SK-N-MC (cell line): ENCODE measurements at regions not wholly inside any gene's neighbourhood (a gene's known extent, or its start where the extent isn't known, plus 50 kb on each side); places are given as distances from the start of the nearest gene placed in this dataset.
"Not testable (repeated sequence)": the region's sequence is repeated elsewhere in the genome, so short reads cannot be mapped to it uniquely, and the experiment has no call there.

Source experiments
- DNase-seq: peaks from one replicate; pipeline ENCODE4 v3.0.0-alpha.2; 2011; ENCODE audit warnings: low read depth, low spot score
- H3K27ac ChIP-seq: fragments of 200-600 bp; sonication (generic); 2 replicates; pipeline ENCODE4 v1.5.1; 2016; ENCODE audit warnings: mixed run types
- H3K36me3 ChIP-seq: fragments of 200-600 bp; sonication (generic); 2 replicates; pipeline ENCODE4 v1.6.1; 2017; ENCODE audit warnings: antibody characterized with exemption, low read length, mixed read lengths; ENCODE audit not compliant: insufficient read depth
- H3K4me3 ChIP-seq: fragments of 200-600 bp; sonication (generic); 2 replicates; pipeline ENCODE4 v1.5.1; 2016
- H3K9ac ChIP-seq: fragments of 200-600 bp; sonication (generic); 2 replicates; pipeline ENCODE4 v1.8.0; 2017; ENCODE audit warnings: mixed run types, mixed read lengths; ENCODE audit not compliant: insufficient read length
- H3K9me3 ChIP-seq: fragments of 200-600 bp; sonication (generic); 2 replicates; pipeline ENCODE4 v1.6.1; 2017; ENCODE audit warnings: low read depth, mild to moderate bottlenecking, antibody characterized with exemption, low read length, moderate library complexity, mixed read lengths
- EZH2 ChIP-seq: fragments of 200-600 bp; sonication (generic); IDR thresholded peaks from one replicate; pipeline ENCODE4 v1.6.1; 2017; ENCODE audit warnings: antibody characterized with exemption
- FOXP2 ChIP-seq: optimal IDR thresholded peaks from 2 replicates; pipeline ENCODE3; 2011; ENCODE audit warnings: mild to moderate bottlenecking, moderate library complexity; ENCODE audit not compliant: insufficient read depth; ENCODE audit errors: extremely low read length, control extremely low read depth
- POLR2AphosphoS5 ChIP-seq: IDR thresholded peaks from 2 replicates; pipeline ENCODE4 v1.6.1; 2012; ENCODE audit warnings: mild to moderate bottlenecking, low read depth, low read length, borderline replicate concordance

DNA sequence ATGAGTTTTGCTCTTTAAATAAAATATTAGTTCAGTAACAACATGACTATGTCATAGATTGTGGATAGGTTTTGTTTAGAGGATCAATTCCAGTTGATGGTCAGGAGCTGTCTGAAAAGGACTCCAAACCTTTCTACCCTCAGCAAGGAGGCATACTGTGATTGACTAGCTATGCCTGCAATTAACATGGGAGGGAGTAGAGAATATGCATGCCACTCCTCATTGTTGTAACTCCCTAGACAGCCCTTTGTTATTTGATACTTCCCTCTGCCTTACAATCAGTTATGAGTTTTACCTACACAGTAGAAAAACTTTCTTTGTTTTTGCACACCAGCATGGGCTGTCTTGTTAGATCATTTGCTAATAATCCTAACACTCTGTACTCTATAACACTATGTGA lies 1418.5 kb downstream of the KHDRBS2 start:
- TF ChIP-seq EZH2: no peak
- TF ChIP-seq FOXP2: no peak
- TF ChIP-seq POLR2AphosphoS5: no peak
- no peak overlapping the region for H3K9ac ChIP-seq
- DNase-seq: no peak

DNA sequence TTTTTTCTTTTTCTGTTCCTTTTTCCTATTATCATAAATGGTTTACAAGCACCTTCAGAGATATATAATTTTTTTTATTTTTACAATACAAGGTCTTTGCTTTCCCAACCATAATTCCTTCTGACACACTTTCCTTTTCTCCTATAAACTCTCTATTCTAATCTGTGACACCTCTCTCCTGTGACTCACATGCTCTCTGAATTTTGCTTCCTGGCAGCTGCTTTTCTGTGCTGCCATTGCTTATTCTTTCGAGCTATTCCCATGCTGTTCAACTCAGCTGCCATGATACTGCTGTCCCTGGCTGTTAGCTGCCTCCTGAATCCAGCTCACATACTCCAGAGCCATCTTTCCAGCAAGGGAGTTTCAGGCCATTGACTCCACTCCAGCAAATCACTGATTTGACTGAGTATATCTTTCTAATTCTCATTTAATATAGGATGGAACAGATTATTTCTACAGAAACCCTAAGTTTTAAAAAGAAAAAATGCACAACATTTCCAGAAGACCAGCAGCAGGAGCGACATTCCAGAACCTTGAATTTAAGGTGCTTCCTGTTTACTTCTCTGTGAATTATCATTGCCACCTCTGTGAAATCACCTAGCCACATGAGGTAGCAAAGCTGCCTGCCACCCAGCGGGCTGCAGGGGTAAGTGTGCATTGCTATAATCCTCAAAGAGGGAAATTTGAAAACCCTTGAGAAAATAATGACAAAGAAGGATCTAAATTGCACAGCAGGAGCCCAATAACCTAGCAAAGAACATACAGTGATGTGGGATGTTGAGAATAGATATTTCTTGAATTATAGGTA lies 1442.6 kb downstream of the KHDRBS2 start:
- not testable (repeated sequence) for H3K4me3 ChIP-seq, DNase-seq, H3K27ac ChIP-seq, H3K9me3 ChIP-seq, H3K9ac ChIP-seq, H3K36me3 ChIP-seq

More for the DNA sequence above, 1418.5 kb downstream of the KHDRBS2 start:
- Histone ChIP-seq H3K4me3 (no peak overlapping the region), H3K9me3 (no peaks in the 10 kb centered on the region), H3K36me3 (no peaks in the 10 kb centered on the region), H3K27ac (no peak overlapping the region)

DNA sequence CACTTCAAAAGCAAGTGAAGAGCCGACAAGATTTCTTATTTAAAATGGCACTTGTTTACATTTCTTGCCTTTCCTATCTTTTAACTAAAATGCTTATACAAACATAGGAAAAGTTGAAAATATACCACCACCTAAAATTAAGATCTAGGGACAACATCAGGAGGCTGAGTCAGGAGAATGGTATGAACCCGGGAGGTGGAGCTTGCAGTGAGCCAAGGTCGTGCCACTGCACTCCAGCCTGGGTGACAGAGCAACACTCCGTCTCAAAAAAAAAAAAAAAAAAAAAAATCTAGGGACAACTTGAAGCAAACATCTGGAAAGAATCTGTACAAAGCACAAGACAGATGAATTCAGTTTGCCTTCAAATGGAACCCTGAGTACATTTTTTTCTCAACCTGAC lies 1455.3 kb downstream of the KHDRBS2 start:
- not testable (repeated sequence) for H3K9me3 ChIP-seq, H3K36me3 ChIP-seq, H3K4me3 ChIP-seq, H3K9ac ChIP-seq, H3K27ac ChIP-seq, DNase-seq

DNA sequence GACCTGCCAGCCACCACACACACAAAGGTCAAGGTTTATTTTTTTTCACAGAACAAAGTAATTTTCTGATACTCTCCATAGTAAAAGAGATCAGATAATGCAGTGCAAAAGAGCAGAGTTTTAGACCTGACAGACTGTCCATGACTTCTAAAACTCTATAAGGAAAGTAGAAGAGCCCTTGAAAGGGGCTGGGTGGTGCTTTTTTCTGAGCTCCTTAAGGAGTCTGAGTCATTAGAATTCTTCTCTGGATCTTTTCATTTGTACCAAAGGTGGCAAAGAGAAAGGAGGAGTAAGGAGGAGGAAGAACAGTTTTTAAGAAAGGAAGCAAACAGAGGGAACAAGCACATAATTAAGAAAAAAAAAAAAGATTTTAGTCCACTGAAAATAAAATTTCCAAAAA lies 1463.4 kb downstream of the KHDRBS2 start:
- not testable (repeated sequence) for H3K9ac ChIP-seq, H3K4me3 ChIP-seq, H3K36me3 ChIP-seq, H3K27ac ChIP-seq, H3K9me3 ChIP-seq, DNase-seq

DNA sequence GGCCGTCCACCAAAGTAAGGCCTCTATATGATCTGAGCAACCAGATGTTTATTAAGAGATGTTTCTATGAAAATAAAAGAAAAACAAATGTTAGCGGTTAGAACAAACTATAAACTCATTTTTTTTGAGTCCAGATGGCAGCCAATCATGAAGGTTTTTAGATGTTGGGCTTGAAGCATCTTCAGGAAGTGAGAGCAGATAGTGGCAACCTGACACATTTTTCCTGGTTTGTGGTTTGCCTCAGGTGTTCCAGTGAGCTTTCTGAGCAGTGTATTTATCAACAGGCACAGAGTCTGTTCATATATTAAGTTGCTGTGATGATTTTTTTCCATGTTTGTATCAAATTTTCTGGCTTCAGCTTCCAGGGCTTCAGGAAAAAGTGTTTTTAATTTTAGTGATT lies 1468.0 kb downstream of the KHDRBS2 start:
- DNase-seq, H3K9me3 ChIP-seq, H3K4me3 ChIP-seq, H3K9ac ChIP-seq, H3K27ac ChIP-seq, H3K36me3 ChIP-seq: not testable (repeated sequence)

DNA sequence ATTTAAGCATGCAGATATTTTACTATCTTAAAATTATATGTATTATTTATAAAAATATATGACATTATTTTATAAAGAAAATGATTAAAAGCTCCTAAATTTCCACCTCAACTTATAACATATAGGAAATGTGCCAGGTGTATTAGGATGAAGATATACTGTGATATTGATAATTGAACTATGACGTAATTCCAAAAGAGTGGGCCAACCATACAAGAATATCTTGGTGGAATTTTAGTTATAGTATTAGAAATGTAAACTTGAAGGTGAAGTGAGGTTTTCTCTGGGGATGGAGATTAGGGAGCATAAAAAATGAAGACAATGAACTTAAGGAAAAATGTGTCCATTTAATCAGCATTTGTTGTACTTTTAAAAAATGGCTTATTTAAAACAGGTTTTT lies 1471.2 kb downstream of the KHDRBS2 start:
- not testable (repeated sequence) for H3K9me3 ChIP-seq, DNase-seq, H3K27ac ChIP-seq, H3K36me3 ChIP-seq, H3K9ac ChIP-seq, H3K4me3 ChIP-seq

DNA sequence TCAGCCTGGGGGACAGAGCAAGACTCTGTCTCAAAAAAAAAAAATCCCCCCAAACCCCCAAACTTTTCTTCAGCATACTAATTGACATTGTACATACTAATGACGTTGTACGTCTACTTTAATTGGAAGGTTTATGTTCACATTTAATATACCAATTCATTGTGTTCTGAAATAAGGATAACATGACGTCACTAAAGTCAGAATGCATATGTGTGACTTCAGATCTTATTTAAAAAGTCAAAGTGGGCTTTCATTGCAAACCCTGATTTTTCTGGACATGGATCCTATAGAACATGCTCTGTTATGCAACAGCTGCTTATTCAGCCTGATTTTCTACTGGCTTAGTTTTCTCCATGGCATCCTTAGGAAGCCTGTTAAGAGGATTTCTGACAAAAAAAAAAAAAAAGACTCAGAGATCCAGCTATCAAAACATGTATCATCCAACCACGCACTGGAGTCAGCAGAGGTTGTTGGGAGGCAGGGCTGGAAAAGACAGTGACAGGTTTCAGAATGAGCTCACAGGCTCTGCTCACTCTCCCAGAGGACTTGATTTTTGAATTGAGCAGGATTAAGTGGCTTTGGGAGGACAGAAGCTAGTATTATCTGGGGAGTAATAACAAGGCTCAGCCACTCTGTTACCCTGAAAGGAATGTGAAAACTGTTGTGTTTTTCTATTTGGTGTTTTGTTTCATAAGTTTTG lies 1472.0 kb downstream of the KHDRBS2 start:
- not testable (repeated sequence) for H3K36me3 ChIP-seq, H3K27ac ChIP-seq, H3K9me3 ChIP-seq, H3K9ac ChIP-seq, DNase-seq, H3K4me3 ChIP-seq

DNA sequence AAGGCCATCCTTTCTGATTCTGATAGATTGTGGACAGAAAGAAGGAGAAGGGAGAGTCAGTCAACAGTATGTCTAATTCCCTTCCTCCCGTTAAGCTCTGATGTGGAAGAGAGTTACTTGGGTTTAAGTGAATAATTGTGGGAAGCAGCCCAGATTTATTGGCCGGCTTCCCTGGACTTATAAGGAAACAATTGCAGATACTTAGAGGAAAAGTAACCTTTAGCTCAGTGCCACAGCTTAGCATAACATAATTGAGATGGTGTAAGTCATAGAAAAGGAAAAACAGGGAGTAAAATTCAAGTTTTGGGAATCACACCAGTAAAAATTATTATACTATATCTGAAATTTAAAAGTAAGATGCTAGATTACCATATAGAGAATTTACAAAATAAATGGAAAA lies 1475.8 kb downstream of the KHDRBS2 start:
- not testable (repeated sequence) for H3K27ac ChIP-seq, H3K4me3 ChIP-seq, H3K9me3 ChIP-seq, H3K36me3 ChIP-seq, DNase-seq, H3K9ac ChIP-seq

DNA sequence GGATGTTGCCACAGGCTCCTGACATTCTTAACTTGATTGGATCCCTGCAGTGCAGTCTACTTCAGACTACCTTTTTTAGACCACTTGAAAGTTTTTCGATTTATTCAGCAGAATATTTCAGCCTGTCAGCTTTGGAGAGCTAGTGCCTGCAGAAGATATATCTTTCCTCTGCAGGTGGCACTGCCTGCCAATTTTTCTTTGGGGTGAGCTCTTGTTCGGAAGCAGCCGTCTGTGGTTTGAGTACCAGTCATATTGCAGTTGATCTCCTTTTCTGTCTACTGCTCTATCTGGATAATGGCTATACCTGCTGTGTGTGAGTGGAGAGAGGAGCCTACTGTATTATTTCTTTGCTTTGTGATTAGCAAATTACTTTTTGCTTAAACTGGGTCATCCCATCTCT lies 1486.9 kb downstream of the KHDRBS2 start:
- not testable (repeated sequence) for H3K4me3 ChIP-seq, H3K9ac ChIP-seq, H3K27ac ChIP-seq, DNase-seq, H3K36me3 ChIP-seq, H3K9me3 ChIP-seq

DNA sequence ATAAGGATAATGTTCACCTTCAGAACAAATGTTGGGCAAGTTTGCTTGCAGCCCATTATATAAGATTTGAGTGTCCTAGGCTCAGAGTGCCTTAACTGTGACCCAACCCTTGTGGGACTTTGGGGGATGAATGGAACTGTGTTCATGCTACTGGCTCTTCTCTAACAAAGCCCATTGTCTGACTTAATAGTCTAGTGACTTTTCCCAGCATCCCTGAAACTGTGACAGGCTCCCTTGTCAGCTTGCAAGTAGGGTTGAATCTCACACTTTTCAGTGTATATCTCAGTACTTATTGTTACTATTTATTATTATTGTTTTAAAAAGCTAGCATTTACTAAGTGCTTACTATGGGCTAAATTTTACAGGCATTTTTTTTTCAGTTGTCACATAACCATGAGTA lies 1488.2 kb downstream of the KHDRBS2 start:
- H3K9ac ChIP-seq, H3K27ac ChIP-seq, H3K4me3 ChIP-seq, H3K9me3 ChIP-seq, DNase-seq, H3K36me3 ChIP-seq: not testable (repeated sequence)

DNA sequence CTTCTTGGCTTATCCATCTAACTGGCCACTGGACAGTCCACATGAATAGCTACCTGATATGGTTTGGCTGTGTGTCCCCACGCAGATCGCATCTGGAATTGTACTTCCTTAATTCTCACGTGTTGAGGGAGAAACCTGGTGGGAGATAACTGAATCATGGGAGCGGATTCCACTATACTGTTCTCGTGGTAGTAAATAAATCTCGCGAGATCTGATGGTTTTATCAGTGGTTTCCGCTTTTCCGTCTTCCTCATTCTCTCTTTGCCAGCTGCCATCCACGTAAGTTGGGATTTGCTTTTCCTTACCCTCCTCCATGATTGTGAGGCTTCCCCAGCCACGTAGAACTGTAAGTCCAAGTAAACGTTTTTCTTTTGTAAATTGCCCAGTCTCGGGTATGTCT lies 1496.4 kb downstream of the KHDRBS2 start:
- H3K9me3 ChIP-seq: not testable (repeated sequence)

DNA sequence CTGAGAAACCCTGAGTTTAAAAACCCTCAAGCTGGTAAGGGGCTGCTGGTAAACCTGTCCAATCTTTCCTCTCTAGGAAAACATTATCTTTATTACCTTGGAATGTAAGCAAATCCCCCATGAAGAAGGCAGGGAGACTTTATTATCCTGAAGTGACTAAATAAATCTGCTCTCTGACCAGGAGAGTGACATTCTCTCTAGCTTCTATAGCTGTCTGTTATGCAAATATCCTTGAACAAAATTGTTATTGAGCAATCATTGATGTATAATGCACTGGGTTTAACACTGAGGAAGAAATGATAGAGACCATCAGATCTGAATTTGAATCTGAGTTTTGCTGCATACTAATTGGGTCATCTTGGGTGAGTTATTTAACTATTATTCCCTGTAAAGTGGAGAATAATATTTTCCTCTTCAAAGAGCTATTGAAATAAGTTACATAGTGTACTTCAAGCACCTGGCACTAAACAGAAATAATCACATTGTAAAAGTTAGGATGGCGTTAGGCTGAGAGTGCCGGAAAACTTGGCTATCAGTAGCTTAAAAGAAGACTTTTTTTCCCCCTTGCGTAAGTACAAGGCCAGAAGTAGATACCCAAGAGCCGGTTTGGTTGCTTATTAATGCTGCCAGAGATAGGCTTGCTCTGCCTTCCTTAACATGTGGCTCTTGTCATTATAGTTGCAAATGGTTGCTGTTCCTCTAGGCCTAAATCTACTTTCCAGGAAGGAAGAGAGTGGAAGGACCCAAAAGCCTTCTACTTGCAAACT lies 1503.1 kb downstream of the KHDRBS2 start:
- not testable (repeated sequence) for H3K4me3 ChIP-seq, H3K27ac ChIP-seq, H3K36me3 ChIP-seq, H3K9ac ChIP-seq, H3K9me3 ChIP-seq, DNase-seq

More for the DNA sequence above, 1496.4 kb downstream of the KHDRBS2 start:
- not testable (repeated sequence) for DNase-seq, H3K4me3 ChIP-seq, H3K27ac ChIP-seq, H3K9ac ChIP-seq, H3K36me3 ChIP-seq

DNA sequence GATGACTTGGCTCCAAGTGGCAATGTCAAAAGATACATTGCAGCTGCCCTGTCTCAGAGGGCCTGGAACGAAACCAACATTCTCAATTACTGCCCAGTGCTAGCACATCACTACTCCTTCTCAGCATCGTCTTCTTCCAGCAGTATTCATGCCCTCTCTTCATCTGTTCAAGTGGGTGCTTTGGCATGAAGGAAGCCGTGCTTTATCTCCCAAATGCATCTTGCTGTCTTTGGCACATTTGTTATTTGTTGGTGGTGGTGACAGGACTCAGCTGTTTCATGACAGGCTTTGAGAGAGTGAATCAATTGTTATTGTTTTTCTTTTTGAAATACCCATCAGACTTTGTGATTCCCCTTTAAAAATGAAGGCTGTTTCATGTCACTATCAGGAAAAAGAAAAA lies 1506.4 kb downstream of the KHDRBS2 start:
- H3K9ac ChIP-seq, H3K4me3 ChIP-seq, H3K27ac ChIP-seq, H3K9me3 ChIP-seq, H3K36me3 ChIP-seq, DNase-seq: not testable (repeated sequence)
